GM19035 (cell line): ENCODE measurements at regions not wholly inside any gene's neighbourhood (a gene's known extent, or its start where the extent isn't known, plus 50 kb on each side); places are given as distances from the start of the nearest gene placed in this dataset.

Experiments used
- ATAC-seq: cut with Tn5 transposase; IDR thresholded peaks from one replicate; pipeline ENCODE4 v1.9.1; 2021; ENCODE audit not compliant: unreplicated experiment

GRCh38 chr2:14363137-14363536, 269.4 kb upstream of the LRATD1 start:
- no peak for ATAC-seq

- ATAC-seq, result no peak
These were observed 268.5 kb upstream of the LRATD1 start for GRCh38 chr2:14363976-14364375.

- ATAC-seq, result no peak
These were observed 268.0 kb upstream of the LRATD1 start for GRCh38 chr2:14364471-14364870.

GRCh38 chr2:14385043-14385442, 247.5 kb upstream of the LRATD1 start:
- no peak for ATAC-seq

GRCh38 chr2:14387332-14387731, 245.2 kb upstream of the LRATD1 start:
- no peak for ATAC-seq

- no peak for ATAC-seq
These were observed 243.8 kb upstream of the LRATD1 start for GRCh38 chr2:14388724-14389123.

GRCh38 chr2:14396533-14397083, 235.9 kb upstream of the LRATD1 start:
- no peak for ATAC-seq

GRCh38 chr2:14398641-14399040, 233.9 kb upstream of the LRATD1 start:
- no peak for ATAC-seq

- ATAC-seq, result no peak
These were observed 230.6 kb upstream of the LRATD1 start for GRCh38 chr2:14401873-14402272.

GRCh38 chr2:14408695-14409094, 223.8 kb upstream of the LRATD1 start:
- no peak for ATAC-seq

GRCh38 chr2:14417551-14417950, 215.0 kb upstream of the LRATD1 start:
- no peak for ATAC-seq

- ATAC-seq, result no peak
These were observed 214.4 kb upstream of the LRATD1 start for GRCh38 chr2:14418115-14418514.

GRCh38 chr2:14420851-14421250, 211.7 kb upstream of the LRATD1 start:
- ATAC-seq, result no peak

- ATAC-seq, result no peak
These were observed 210.1 kb upstream of the LRATD1 start for GRCh38 chr2:14422426-14422825.

GRCh38 chr2:14423145-14423906, 209.2 kb upstream of the LRATD1 start:
- no peak for ATAC-seq

- ATAC-seq, result no peak
These were observed 207.8 kb upstream of the LRATD1 start for GRCh38 chr2:14424478-14425390.

GRCh38 chr2:14425869-14426268, 206.6 kb upstream of the LRATD1 start:
- ATAC-seq, result no peak

- no peak for ATAC-seq
These were observed 204.5 kb upstream of the LRATD1 start for GRCh38 chr2:14428056-14428455.

- no peak for ATAC-seq
These were observed 198.5 kb upstream of the LRATD1 start for GRCh38 chr2:14433946-14434495.

- ATAC-seq, result no peak
These were observed 186.8 kb upstream of the LRATD1 start for GRCh38 chr2:14445670-14446069.

GRCh38 chr2:14448340-14448739, 184.2 kb upstream of the LRATD1 start:
- ATAC-seq, result no peak

- ATAC-seq, result no peak
These were observed 181.2 kb upstream of the LRATD1 start for GRCh38 chr2:14451312-14451711.
